HG02798 (cell line): ENCODE measurements at regions not wholly inside any gene's neighbourhood (a gene's known extent, or its start where the extent isn't known, plus 50 kb on each side); places are given as distances from the start of the nearest gene placed in this dataset.
A peak's percentile ranks its signal among the peaks of the same experiment; 100 is the strongest.
"Not testable (repeated sequence)": the region's sequence is repeated elsewhere in the genome, so short reads cannot be mapped to it uniquely, and the experiment has no call there.

Experiments
- ATAC-seq: cut with Tn5 transposase; IDR thresholded peaks from one replicate; pipeline ENCODE4 v1.9.1; 2021; ENCODE audit warnings: mild to moderate bottlenecking; ENCODE audit not compliant: unreplicated experiment, poor library complexity

GRCh38 chr1:99062192-99062591 lies 57.5 kb upstream of the PLPPR5 start:
- peak; percentile 47 for ATAC-seq

- ATAC-seq = no peak
Observed at GRCh38 chr1:99069146-99069545, 64.5 kb upstream of the PLPPR5 start.

- ATAC-seq = not testable (repeated sequence)
Observed at GRCh38 chr1:99078529-99078928, 73.9 kb upstream of the PLPPR5 start.

- ATAC-seq = no peak
Observed at GRCh38 chr1:99082366-99082765, 77.7 kb upstream of the PLPPR5 start.

GRCh38 chr1:99083338-99083737 lies 78.7 kb upstream of the PLPPR5 start:
- ATAC-seq = no peak

- ATAC-seq = peak; percentile 69
Observed at GRCh38 chr1:99084562-99084961, 79.9 kb upstream of the PLPPR5 start.

- ATAC-seq = no peak
Observed at GRCh38 chr1:99086057-99086456, 81.4 kb upstream of the PLPPR5 start.

- ATAC-seq = no peak
Observed at GRCh38 chr1:99098589-99098988, 93.9 kb upstream of the PLPPR5 start.

GRCh38 chr1:99106274-99106673 lies 101.6 kb upstream of the PLPPR5 start:
- no peak for ATAC-seq

GRCh38 chr1:99107680-99108079 lies 103.0 kb upstream of the PLPPR5 start:
- no peak for ATAC-seq

GRCh38 chr1:99110140-99111041 lies 105.7 kb upstream of the PLPPR5 start:
- ATAC-seq = no peak

- ATAC-seq = no peak
Observed at GRCh38 chr1:99115231-99115630, 110.6 kb upstream of the PLPPR5 start.

- no peak for ATAC-seq
Observed at GRCh38 chr1:99119188-99119587, 114.5 kb upstream of the PLPPR5 start.

- no peak for ATAC-seq
Observed at GRCh38 chr1:99122039-99122438, 117.4 kb upstream of the PLPPR5 start.

- no peak for ATAC-seq
Observed at GRCh38 chr1:99123936-99124335, 119.3 kb upstream of the PLPPR5 start.

- no peak for ATAC-seq
Observed at GRCh38 chr1:99131546-99131945, 126.9 kb upstream of the PLPPR5 start.

GRCh38 chr1:99133756-99134500 lies 129.3 kb upstream of the PLPPR5 start:
- no peak for ATAC-seq

GRCh38 chr1:99137554-99138206 lies 126.6 kb upstream of the PLPPR4 start:
- ATAC-seq = no peak

- no peak for ATAC-seq
Observed at GRCh38 chr1:99139876-99140275, 124.4 kb upstream of the PLPPR4 start.

- ATAC-seq = no peak
Observed at GRCh38 chr1:99146129-99146848, 118.0 kb upstream of the PLPPR4 start.
